ENCODE measurements at regions not wholly inside any gene's neighbourhood (a gene's known extent, or its start where the extent isn't known, plus 50 kb on each side); places are given as distances from the start of the nearest gene placed in this dataset.

GRCh38 chr3:40753951-40754350, 229.2 kb downstream of the ZNF621 start:
- ATAC-seq (no peak), DNase-seq (ENCODE audit: low read depth, low spot score) (no peak)
- intact Hi-C loops (cut with micrococcal nuclease; ENCODE audit: unreplicated experiment) (no loop called here), in situ Hi-C loops (cut with HindIII; ENCODE audit: low pct_unique_long_range_greater_than_20kb, low sequenced_read_pairs) (no loop called here)
- Histone ChIP-seq H3K27ac (ENCODE audit: low read length) (no peak overlapping the region), H3K4me3 (ENCODE audit: low read depth in 2 of 2, low read length in 2 of 2) (no peak overlapping the region), H3K9me3 (ENCODE audit: control insufficient read depth, insufficient read depth, low read depth, low read length) (no peaks in the 10 kb centered on the region), H3K36me3 (ENCODE audit: control insufficient read depth, insufficient read depth, low read length) (no peaks in the 10 kb centered on the region), H3K4me1 (ENCODE audit: control insufficient read depth, insufficient read depth, low read length) (no peaks in the 10 kb centered on the region), H3K27me3 (ENCODE audit: control insufficient read depth, insufficient read depth, low read length) (no peaks in the 10 kb centered on the region)
- ChIA-PET POLR2A (no interaction called here), CTCF (no interaction called here)
- BruUV-seq (replicated peaks): no TSS peak
- TF ChIP-seq CTCF (IDR thresholded peaks at IDR 0.05) (no peak), POLR2AphosphoS5 (IDR thresholded peaks at IDR 0.05; ENCODE audit: low read depth, low read length) (no peak), TCF7L2 (IDR thresholded peaks at IDR 0.05; ENCODE audit: low read depth, low read length) (no peak), REST (IDR thresholded peaks at IDR 0.05; ENCODE audit: insufficient read depth in 1 of 2, low read depth in 2 of 2, low read length in 1 of 2) (no peak), SIN3A (IDR thresholded peaks at IDR 0.05; ENCODE audit: borderline replicate concordance, insufficient read depth, low read depth, low read length) (no peak)

- Histone ChIP-seq H3K4me1 (ENCODE audit: control insufficient read depth, insufficient read depth, low read length) (no peaks in the 10 kb centered on the region), H3K36me3 (ENCODE audit: control insufficient read depth, insufficient read depth, low read length) (no peaks in the 10 kb centered on the region), H3K4me3 (ENCODE audit: low read depth in 2 of 2, low read length in 2 of 2) (no peak overlapping the region), H3K27ac (ENCODE audit: low read length) (no peak overlapping the region), H3K27me3 (ENCODE audit: control insufficient read depth, insufficient read depth, low read length) (no peaks in the 10 kb centered on the region), H3K9me3 (ENCODE audit: control insufficient read depth, insufficient read depth, low read depth, low read length) (no peaks in the 10 kb centered on the region)
- CTCF ChIA-PET: no interaction called here
- POLR2A ChIA-PET: no interaction called here
- ATAC-seq (no peak), DNase-seq (ENCODE audit: low read depth, low spot score) (no peak)
- intact Hi-C loops (cut with micrococcal nuclease; ENCODE audit: unreplicated experiment): no loop called here
- BruUV-seq (replicated peaks): no TSS peak
- no peak for TF ChIP-seq CTCF (IDR thresholded peaks at IDR 0.05)
- TF ChIP-seq TCF7L2 (IDR thresholded peaks at IDR 0.05; ENCODE audit: low read depth, low read length): no peak
- TF ChIP-seq REST (IDR thresholded peaks at IDR 0.05; ENCODE audit: insufficient read depth in 1 of 2, low read depth in 2 of 2, low read length in 1 of 2): no peak
- TF ChIP-seq POLR2AphosphoS5 (IDR thresholded peaks at IDR 0.05; ENCODE audit: low read depth, low read length): no peak
- TF ChIP-seq SIN3A (IDR thresholded peaks at IDR 0.05; ENCODE audit: borderline replicate concordance, insufficient read depth, low read depth, low read length): no peak
- in situ Hi-C loops (cut with HindIII; ENCODE audit: low pct_unique_long_range_greater_than_20kb, low sequenced_read_pairs): no loop called here
Measured at GRCh38 chr3:40754994-40755393, 230.2 kb downstream of the ZNF621 start.
